ENCODE measurements at regions not wholly inside any gene's neighbourhood (a gene's known extent, or its start where the extent isn't known, plus 50 kb on each side); places are given as distances from the start of the nearest gene placed in this dataset.
"Not testable (repeated sequence)": the region's sequence is repeated elsewhere in the genome, so short reads cannot be mapped to it uniquely, and the experiment has no call there.

- not testable (repeated sequence) for DNase-seq
These were observed 568.7 kb upstream of the PTGER4 start for GRCh38 chr5:40111036-40111435.

GRCh38 chr5:40108764-40109390, 570.8 kb upstream of the PTGER4 start:
- not testable (repeated sequence) for DNase-seq

GRCh38 chr5:40107786-40108185, 571.9 kb upstream of the PTGER4 start:
- not testable (repeated sequence) for DNase-seq

- no peak for DNase-seq
These were observed 572.9 kb upstream of the PTGER4 start for GRCh38 chr5:40106847-40107246.

GRCh38 chr5:40098313-40098712, 581.4 kb upstream of the PTGER4 start:
- no peak for DNase-seq

DNA sequence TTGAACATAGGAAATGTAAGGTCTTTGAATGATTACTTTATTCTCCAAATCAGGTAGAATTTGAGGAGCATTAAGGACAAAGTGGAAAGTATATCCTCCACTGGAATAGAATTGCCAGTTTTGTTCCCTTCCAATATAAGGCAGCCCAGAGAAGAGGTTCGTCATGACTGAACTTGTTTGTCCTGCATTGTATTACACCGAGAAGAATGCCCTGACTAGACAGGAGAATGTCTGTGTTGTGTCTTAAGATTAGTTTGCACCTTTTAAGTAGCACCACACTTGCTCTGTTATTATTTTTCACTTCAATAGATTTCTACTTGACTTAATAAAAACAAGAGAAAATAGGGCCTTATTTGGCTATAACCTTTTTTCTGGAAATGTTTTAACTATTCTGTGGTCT, 586.2 kb upstream of the PTGER4 start:
- DNase-seq, result no peak

GRCh38 chr5:40089269-40089668, 590.4 kb upstream of the PTGER4 start:
- peak; percentile 42 for DNase-seq

DNA sequence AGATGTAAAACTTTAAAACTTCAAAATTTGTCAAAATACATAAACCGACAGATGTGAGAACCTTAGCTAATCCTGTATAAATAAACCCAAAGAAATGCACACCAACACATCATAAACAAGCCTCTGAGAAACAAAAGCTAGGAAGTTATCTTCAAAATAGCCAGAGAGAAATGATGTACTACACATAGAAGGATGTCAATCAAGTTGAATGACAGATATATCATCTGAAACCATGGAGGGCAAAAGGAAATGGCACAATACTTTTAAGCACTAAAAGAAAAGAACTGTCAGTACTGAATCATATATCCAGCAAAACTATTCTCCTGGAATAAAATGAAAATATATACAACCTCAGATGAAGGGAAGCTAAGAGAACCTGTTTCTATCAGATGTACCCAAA, 595.1 kb upstream of the PTGER4 start:
- DNase-seq, result no peak

GRCh38 chr5:40082313-40082712, 597.4 kb upstream of the PTGER4 start:
- peak; percentile 3 for DNase-seq

- DNase-seq, result no peak
These were observed 599.5 kb upstream of the PTGER4 start for GRCh38 chr5:40080191-40080590.

DNA sequence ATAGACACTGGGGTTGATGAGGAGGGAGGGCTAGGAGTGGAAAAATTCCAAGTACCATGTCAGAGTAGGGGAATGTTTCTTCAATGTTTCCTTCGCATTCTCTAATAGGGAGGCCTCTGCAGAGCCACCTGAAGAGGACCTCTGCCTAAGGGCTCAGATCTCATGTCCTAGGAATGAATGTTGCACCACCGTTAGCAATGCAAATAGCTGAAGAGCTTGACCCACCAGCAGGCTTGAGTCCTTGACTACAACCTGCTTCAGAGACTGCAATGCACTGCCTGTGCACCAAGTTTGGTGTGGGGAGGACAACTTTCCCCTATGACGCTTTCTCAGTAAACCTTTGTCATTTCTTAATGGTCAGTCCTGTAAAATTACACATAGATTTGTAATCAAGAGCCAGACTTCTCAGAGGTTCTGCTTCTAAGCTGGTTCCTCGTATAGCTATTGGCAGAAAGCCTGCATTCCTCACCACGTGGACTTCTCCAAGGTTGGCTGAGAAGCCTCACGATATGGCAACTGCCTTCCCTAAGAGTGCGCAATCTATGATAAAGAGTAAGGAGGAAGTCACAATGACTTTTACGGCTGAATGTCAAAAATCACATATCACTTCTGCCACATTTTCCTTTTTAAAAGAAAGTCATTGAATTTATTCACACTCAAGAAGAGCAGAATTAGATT, 600.7 kb upstream of the PTGER4 start:
- peak; percentile 22 for DNase-seq

DNA sequence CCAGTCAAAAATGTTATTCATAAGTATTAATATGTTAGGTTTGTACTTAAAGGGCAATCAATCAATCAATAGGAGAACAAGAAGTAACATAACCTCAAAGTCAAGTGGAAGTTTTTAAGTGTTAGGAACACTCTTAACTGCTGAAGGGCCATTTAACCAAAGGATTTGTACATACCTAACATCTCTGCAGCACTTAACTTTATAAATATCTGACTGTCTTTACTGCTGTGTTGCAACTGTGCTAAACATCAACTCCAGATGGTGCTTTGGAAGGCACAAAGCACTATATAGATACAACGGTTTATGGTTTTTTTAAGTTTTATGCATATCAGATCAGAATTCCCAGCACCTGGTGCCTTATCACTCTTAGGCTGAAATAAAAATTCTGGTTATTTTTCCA, 604.9 kb upstream of the PTGER4 start:
- no peak for DNase-seq

DNA sequence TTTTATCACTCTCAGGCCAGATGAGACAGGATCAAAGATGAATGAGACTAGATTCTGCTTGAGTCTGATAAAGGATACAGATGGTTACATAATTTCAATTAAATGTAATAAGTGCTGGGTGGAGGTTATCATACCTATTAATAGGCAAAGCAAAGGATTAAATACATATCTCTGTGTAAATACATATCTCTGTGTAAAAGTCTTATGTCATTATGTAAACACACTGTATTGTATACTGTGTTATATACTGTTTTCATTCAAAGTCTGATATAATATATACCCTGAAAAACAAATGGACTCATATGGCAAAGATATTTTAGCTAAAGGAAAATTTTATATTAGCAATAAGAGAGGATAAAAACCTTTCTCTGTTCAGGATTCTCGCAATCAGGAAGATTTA, 605.8 kb upstream of the PTGER4 start:
- DNase-seq, result no peak

DNA sequence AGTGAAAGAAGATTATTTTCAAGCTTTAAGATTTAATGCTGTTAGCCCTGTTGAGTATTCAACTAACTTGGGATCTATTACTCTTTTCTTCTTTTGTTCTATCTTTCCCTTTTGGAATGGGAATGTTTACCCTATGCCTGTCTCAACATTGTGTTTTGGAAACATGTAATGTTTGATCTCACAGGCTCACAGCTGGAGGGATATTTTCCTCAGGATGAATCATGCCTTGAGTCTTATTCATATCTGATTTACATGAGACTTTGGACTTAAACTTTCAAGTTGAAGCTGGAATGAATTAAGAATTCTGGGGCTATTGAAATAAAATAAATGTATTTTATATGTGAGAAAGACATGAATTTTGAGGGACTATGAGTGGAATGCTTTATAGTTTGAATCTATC, 607.8 kb upstream of the PTGER4 start:
- DNase-seq, result no peak

DNA sequence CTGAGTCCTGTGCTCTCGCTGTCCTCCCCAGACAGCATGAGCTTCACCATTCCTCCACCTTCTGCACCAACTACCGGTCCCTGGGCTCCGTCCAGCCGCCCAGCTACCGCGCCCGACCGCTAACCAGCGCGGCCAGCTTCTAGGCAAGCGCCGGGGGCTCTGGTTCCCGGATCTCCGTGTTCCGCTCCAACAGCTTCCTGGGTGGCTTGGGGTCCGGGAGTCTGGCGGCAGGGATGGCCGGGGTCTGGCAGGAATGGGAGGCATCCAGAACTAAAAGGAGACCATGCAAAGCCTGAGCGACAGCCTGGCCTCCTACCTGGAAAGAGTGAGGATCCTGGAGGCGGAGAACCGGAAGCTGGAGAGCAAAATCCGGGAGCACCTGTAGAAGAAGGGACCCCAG, 613.1 kb upstream of the PTGER4 start:
- no peak for DNase-seq

DNA sequence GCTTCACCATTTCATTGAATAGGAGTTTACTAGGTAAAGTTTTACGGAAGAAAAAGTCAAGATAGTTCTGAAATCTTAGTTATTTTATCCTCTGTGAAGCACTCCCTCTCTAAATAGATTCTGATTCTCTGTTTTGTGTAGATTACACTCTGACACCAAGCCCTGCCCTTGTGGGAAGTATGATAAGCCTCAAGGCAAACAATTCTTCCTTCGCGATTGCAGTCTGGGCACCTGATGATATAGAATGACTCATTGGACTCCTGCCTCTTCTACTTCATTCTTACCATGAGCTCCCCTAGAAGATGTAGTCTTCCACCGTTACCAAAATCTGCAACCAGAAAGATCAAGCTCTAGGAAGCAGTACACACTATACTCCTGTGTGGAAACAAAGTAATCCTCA, 626.9 kb upstream of the PTGER4 start:
- no peak for DNase-seq

DNA sequence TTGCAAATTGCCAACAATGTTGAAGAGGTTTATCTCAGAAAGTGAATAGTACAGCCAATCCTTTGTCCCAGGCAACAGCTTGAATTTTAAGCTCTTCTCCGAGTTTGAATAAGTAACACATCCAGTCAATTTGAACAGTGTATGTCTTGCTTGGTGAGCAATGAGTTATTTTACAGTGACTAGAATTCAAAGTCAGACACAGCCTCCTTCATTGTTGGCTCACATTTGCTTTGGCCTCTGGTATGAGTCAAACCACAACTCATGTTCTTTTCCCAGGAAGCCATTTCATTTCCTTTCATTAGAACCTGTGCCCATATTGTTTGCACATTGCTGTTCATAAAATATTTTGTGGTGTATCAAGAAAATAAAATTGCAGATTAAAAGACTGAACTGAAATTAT, 622.0 kb upstream of the DAB2 start:
- DNase-seq, result no peak

DNA sequence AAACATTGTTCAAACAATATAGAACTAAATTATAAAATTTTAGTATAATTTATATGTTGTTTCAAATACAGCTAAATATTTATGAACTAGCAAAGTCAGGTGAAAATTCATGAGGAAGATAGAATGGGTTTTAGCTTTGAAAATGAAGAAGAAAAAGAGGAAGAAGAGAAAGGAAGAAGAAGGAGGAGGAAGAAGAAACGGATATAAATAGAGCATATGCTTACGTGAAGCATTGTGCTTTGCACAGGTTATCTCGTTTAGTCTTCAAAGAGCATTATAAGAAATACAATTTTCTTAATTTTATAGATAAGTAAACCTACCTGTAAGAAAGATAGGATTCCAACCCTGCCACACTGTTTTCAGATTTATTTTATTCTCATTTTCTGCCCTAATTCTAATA, 620.6 kb upstream of the DAB2 start:
- peak; percentile 10 for DNase-seq

DNA sequence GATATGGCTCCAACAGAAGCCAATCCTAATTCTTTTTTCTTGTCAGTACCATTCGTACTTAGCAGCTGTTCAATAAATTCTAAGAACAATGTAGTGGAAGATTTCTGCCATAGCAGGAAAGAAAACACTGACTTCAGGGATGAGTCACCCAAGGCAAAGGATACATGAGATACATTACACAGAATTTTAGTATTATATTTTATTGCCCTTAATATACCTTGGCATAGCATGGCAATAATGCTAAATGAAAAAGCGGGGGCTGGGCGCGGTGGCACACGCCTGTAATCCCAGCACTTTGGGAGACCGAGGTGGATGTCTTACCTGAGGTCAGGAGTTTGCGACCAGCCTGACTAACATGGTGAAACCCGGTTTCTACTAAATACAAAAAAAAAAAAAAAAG, 619.1 kb upstream of the DAB2 start:
- no peak for DNase-seq

DNA sequence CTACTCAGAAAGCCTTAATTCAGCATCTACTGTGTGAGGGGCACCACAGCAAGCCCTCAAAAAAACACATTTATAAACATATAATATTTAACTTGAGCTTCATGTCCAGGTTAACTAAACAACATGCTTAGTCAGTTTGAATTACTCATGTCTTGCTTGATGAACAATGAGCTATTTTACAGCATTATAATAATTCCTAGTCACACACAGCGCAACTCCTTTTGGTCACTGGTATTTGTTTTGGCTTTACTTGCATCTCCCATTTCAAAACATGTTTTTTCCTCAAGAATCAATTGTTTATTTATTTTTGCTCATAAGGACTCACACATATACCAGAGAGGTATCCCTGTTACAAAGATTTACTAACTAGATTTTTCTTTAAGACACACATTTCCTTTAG, 616.7 kb upstream of the DAB2 start:
- DNase-seq, result no peak

GRCh38 chr5:40037713-40038112, 612.9 kb upstream of the DAB2 start:
- DNase-seq, result no peak

DNA sequence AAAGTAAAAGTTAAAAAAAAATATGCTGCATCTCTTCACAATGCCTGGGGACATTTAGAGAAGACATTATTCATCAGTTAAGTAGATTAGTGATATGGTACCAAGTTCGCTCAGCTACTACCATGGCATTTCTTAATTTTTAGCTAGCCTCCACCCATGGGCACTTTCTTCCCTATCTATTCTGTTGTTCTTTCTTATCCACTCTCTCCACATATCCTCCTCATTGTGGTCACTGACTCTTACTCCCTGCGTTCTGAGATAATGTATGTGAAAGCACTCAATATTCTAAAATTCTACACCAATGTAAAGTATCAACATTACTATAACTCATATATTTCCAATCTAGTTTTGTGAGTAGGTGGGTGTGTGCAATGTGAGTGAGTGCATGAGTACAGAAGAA, 609.7 kb upstream of the DAB2 start:
- DNase-seq, result no peak

DNA sequence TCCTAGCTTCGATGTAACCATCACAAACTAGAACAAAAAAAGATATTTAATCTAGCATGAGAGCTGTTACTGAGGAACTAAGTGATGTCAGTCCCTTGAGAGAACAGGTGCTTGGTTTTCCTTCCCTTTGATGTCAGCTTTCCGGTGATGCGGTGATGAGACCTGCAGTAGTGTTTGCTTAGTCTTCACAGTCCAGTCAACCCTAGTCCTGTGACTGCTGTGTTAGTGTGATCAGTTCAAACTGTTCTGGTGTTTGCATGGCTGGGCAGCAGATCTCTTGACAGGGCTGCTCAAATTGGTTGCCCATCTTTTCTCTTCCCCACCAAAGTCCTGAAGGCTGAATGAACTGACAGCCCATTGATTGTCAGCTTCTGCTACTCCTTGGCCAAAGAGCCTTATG, 608.6 kb upstream of the DAB2 start:
- DNase-seq, result no peak

DNA sequence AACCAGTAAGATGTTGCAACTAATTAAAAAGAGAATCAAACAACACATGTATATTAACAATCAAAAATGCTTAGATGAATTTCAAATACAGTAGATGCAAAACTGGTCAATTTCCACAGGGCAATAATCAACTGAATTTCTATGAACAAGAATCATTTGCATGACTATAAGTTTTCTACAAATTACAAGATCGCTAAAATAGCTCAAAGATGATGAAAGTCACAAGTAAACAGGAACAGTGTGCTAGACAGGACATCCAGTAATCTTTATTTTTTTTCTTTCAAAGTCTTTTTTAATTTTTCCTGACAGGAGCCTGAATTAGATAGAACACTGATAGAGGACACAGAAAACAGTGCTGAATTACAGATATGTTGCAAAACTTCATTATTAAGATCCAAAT, 608.2 kb upstream of the DAB2 start:
- no peak for DNase-seq

DNA sequence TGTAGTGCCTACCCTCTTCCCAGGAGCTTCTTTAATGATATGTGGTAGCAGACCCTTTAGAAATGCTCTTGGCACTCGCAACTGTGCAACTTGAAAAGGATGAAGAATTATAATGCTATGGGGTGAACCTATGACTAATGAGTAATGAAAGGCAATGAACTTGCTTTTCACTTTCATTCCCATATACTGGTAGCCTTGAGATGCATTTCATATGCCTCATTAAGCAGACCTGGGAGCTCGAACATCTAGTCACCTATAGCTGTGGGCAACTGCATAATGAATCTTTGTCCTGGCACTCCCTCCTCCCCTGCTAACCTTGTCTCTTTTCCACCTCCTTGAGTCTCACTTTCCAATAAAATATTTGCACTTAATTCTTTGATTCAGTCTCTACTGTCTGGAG, 605.9 kb upstream of the DAB2 start:
- no peak for DNase-seq
